Heart left ventricle (tissue), 13 donors: ENCODE measurements at regions not wholly inside any gene's neighbourhood (a gene's known extent, or its start where the extent isn't known, plus 50 kb on each side); places are given as distances from the start of the nearest gene placed in this dataset.

Experiments used
- POLR2A ChIP-seq, 2 donors: fragments of 450-650 bp; IDR thresholded peaks; one replicate each; pipeline ENCODE4 v1.6.1; 2017; ENCODE audit warnings: antibody characterized with exemption in 2 of 2, mild to moderate bottlenecking in 2 of 2, moderate library complexity in 2 of 2
- TF ChIP-seq, protein P1 (sequence below), 12 donors: fragments of 200-600 bp; sonication (generic) in 4 of 12; IDR thresholded peaks; one replicate each; pipeline versions ENCODE4 v1.5.0 to v1.8.0; 2018 to 2022; ENCODE audit warnings: antibody characterized with exemption in 12 of 12, mild to moderate bottlenecking in 5 of 12
- donor health status: ischemic (EF 13 %, LVEDD 7.1; RV severe dilation, severe dysfunction).
- donor health status: DM: no; HTN: yes; CAD: no.
- donor health status: DM: no; HTN: no; CAD: no.
- donor health status: ischemic (EF 25% LVEDD 6.9; RV normal size, moderate dysfunction).
- donor health status: ischemic (EF 25% LVEDD 5.7; RV mildly dilated, moderate dysfunction).
- donor health status: ischemic (EF 35%, LVEDD 5.7; RV mildly dilated, moderate dysfunction).
- donor health status: nonischemic (EF 11% LVEDD 7.7; RV severe dilation, severe dysfunction).
- donor health status: DM: yes; HTN: yes; CAD: no.
- donor health status: PGD.
- donor health status: ischemic (EF 29% LVEDD 5.4; RV normal size, mild dysfunction).
- donor health status: nonischemic (EF 23%, LVEDD 6.1; RV moderate dilation, normal function).

DNA sequence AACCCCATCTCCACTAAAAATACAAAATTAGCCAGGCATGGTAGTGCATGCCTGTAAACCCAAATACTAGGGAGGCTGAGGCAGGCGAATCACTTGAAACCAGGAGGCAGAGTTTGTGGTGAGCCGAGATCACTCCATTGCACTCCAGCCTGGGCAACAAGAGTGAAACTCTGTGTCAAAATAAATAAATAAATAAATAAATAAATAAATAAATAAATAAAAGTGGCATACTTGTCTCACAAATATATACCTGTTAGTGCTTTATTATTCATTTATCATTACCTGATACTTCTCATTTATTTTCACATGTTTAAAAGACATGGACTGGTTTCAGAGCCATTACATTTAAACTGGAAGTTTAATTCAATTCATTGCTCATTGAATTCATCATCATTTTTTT lies 491.4 kb upstream of the CDH7 start:
- no peak for TF ChIP-seq POLR2A (IDR thresholded peaks at IDR 0.05)
- TF ChIP-seq, protein P1, sequence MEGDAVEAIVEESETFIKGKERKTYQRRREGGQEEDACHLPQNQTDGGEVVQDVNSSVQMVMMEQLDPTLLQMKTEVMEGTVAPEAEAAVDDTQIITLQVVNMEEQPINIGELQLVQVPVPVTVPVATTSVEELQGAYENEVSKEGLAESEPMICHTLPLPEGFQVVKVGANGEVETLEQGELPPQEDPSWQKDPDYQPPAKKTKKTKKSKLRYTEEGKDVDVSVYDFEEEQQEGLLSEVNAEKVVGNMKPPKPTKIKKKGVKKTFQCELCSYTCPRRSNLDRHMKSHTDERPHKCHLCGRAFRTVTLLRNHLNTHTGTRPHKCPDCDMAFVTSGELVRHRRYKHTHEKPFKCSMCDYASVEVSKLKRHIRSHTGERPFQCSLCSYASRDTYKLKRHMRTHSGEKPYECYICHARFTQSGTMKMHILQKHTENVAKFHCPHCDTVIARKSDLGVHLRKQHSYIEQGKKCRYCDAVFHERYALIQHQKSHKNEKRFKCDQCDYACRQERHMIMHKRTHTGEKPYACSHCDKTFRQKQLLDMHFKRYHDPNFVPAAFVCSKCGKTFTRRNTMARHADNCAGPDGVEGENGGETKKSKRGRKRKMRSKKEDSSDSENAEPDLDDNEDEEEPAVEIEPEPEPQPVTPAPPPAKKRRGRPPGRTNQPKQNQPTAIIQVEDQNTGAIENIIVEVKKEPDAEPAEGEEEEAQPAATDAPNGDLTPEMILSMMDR (IDR thresholded peaks at IDR 0.05): no peak
